ENCODE measurements at regions not wholly inside any gene's neighbourhood (a gene's known extent, or its start where the extent isn't known, plus 50 kb on each side); places are given as distances from the start of the nearest gene placed in this dataset.

DNA sequence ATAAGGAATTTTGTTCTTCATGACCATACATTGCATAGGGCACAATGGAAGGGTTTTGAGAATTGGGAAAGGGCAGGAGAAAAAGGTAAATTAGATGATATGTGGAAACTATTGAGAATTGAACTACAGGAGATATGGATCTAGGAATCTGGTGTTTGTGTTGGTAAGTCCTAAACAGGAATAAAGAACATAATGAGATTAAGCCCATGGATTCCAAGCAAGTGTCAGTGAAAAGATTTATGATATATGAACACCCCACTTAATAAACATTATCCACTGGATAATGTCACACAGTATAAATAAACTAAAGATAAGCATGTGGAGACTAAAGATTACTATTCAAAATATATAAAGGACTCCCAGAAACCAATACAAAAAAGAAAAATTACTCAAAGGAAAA, 98.2 kb downstream of the TNFSF18 start:
- no peak overlapping the region for H3K18ac ChIP-seq (ENCODE audit: extremely low read depth, low read length)
- no peaks in the 10 kb centered on the region for H4K20me1 ChIP-seq (replicated peaks in 1 of 2; ENCODE audit: control insufficient read depth in 1 of 2, insufficient read depth in 2 of 2, low read length in 2 of 2)
- H3K4me2 ChIP-seq (ENCODE audit: insufficient read depth in 1 of 2, low read depth in 2 of 2, low read length in 2 of 2) = no peak overlapping the region
- H3K23ac ChIP-seq (ENCODE audit: insufficient read length) = no peak overlapping the region
- H2AK5ac ChIP-seq (ENCODE audit: low read depth, low read length) = no peak overlapping the region
- H3K27me3 ChIP-seq (replicated peaks in 1 of 4; ENCODE audit: control insufficient read depth in 3 of 4, extremely low read depth in 1 of 4, insufficient read depth in 3 of 4, low read length in 3 of 4) = no peaks in the 10 kb centered on the region
- no peaks in the 10 kb centered on the region; the same call in 1 of the 2 replicates for H3K23me2 ChIP-seq (ENCODE audit: low read depth, low read length)
- H4K91ac ChIP-seq (replicated peaks; ENCODE audit: insufficient read length, low read length) = no peak overlapping the region
- no peak overlapping the region for H3K4me3 ChIP-seq (ENCODE audit: extremely low read depth in 1 of 4, insufficient read depth in 2 of 4, low read depth in 3 of 4, low read length in 4 of 4)
- H4K8ac ChIP-seq (ENCODE audit: extremely low read depth, insufficient read depth, low read length) = no peak overlapping the region
- DNase-seq (ENCODE audit: low read depth in 1 of 2, low spot score in 2 of 2) = no peak
- CTCF ChIA-PET (ENCODE audit: partially characterized antibody) = no interaction called here
- no peaks in the 10 kb centered on the region for H3K9me3 ChIP-seq (ENCODE audit: insufficient read depth in 2 of 2, low read depth in 1 of 2, low read length in 1 of 2)
- no peak overlapping the region for H2BK12ac ChIP-seq (ENCODE audit: low read depth, low read length)
- no peaks in the 10 kb centered on the region for H3K36me3 ChIP-seq (ENCODE audit: control insufficient read depth in 2 of 4, insufficient read depth in 4 of 4, low read length in 3 of 4)
- no peak overlapping the region for H2BK5ac ChIP-seq (ENCODE audit: low read depth, low read length)
- H3K4me1 ChIP-seq (replicated peaks in 1 of 4; ENCODE audit: control insufficient read depth in 3 of 4, insufficient read depth in 4 of 4, low read length in 3 of 4) = no peaks in the 10 kb centered on the region
- no peak overlapping the region for H3K14ac ChIP-seq (ENCODE audit: insufficient read length)
- H3K4ac ChIP-seq (replicated peaks; ENCODE audit: insufficient read length, low read depth, low read length) = no peak overlapping the region
- H3K79me1 ChIP-seq (ENCODE audit: low read depth, low read length) = no peaks in the 10 kb centered on the region
- no peak overlapping the region for H2BK120ac ChIP-seq (replicated peaks; ENCODE audit: low read depth, low read length)
- no peak overlapping the region for H2BK15ac ChIP-seq (ENCODE audit: low read length)
- H2BK20ac ChIP-seq (ENCODE audit: low read length) = no peak overlapping the region
- H4K5ac ChIP-seq (ENCODE audit: insufficient read length, low read depth, low read length) = no peak overlapping the region
- H3K56ac ChIP-seq (replicated peaks; ENCODE audit: insufficient read length, low read depth, low read length) = no peak overlapping the region
- TF ChIP-seq KDM4A (IDR thresholded peaks at IDR 0.05; ENCODE audit: low read depth, low read length, severe bottlenecking) = no peak
- no peak for TF ChIP-seq KDM1A (IDR thresholded peaks at IDR 0.05; ENCODE audit: borderline replicate concordance, low read length)
- TF ChIP-seq RNF2 (IDR thresholded peaks at IDR 0.05; ENCODE audit: borderline replicate concordance, low read depth, low read length, missing control alignments, poor library complexity, severe bottlenecking) = no peak
- TF ChIP-seq GABPA (IDR thresholded peaks at IDR 0.05; ENCODE audit: borderline replicate concordance, insufficient read depth, low read length) = no peak
- TF ChIP-seq POLR2AphosphoS5 (IDR thresholded peaks at IDR 0.05; ENCODE audit: low read depth, low read length) = no peak
- no peak for TF ChIP-seq NRF1 (IDR thresholded peaks at IDR 0.05; ENCODE audit: low read depth, low read length)
- no peak overlapping the region for H3K9ac ChIP-seq (replicated peaks in 1 of 4; ENCODE audit: extremely low read depth in 1 of 4, low read depth in 3 of 4, low read length in 3 of 4)
- H3K27ac ChIP-seq (ENCODE audit: low read depth, low read length) = no peak overlapping the region
- H3K79me2 ChIP-seq (ENCODE audit: control insufficient read depth in 1 of 2, insufficient read depth in 2 of 2, low read length in 2 of 2) = no peaks in the 10 kb centered on the region
- FAIRE-seq = no peak
- POLR2A ChIA-PET (ENCODE audit: partially characterized antibody) = no interaction called here
- no peak overlapping the region for H2AFZ ChIP-seq (ENCODE audit: low read length)

Data from H1 (cell line).